ENCODE measurements at regions not wholly inside any gene's neighbourhood (a gene's known extent, or its start where the extent isn't known, plus 50 kb on each side); places are given as distances from the start of the nearest gene placed in this dataset.

- Mint-ChIP-seq H3K9me3 (no peaks in the 10 kb centered on the region), H3K36me3 (ENCODE audit: low read depth) (no peaks in the 10 kb centered on the region), H3K27me3 (ENCODE audit: low read depth) (peaks cover 30% of the 10 kb centered on the region), H3K4me3 (no peak overlapping the region), H3K27ac (no peak overlapping the region), H3K4me1 (no peaks in the 10 kb centered on the region)
- TF ChIP-seq CTCF (IDR thresholded peaks at IDR 0.05; ENCODE audit: unreplicated experiment in 3 of 3), result no peak
Observed at GRCh38 chr1:29789221-29789909, 553.0 kb downstream of the PTPRU start.

GRCh38 chr1:29786791-29787732 lies 550.7 kb downstream of the PTPRU start:
- no peaks in the 10 kb centered on the region for H3K4me1 Mint-ChIP-seq
- H3K36me3 Mint-ChIP-seq (ENCODE audit: low read depth), result no peaks in the 10 kb centered on the region
- H3K27ac Mint-ChIP-seq, result no peak overlapping the region
- H3K9me3 Mint-ChIP-seq, result no peaks in the 10 kb centered on the region
- H3K4me3 Mint-ChIP-seq, result no peak overlapping the region
- H3K27me3 Mint-ChIP-seq (ENCODE audit: low read depth), result peaks cover 27% of the 10 kb centered on the region
- TF ChIP-seq CTCF (IDR thresholded peaks at IDR 0.05; ENCODE audit: unreplicated experiment in 3 of 3), result no peak

- no peak for TF ChIP-seq CTCF (IDR thresholded peaks at IDR 0.05; ENCODE audit: unreplicated experiment in 3 of 3)
- Mint-ChIP-seq H3K27me3 (ENCODE audit: low read depth) (peaks cover 30% of the 10 kb centered on the region), H3K4me3 (no peak overlapping the region), H3K36me3 (ENCODE audit: low read depth) (no peaks in the 10 kb centered on the region), H3K9me3 (no peaks in the 10 kb centered on the region), H3K4me1 (no peaks in the 10 kb centered on the region), H3K27ac (no peak overlapping the region)
Observed at GRCh38 chr1:29786195-29786594, 549.9 kb downstream of the PTPRU start.

- H3K9me3 Mint-ChIP-seq, result no peaks in the 10 kb centered on the region
- no peak overlapping the region for H3K4me3 Mint-ChIP-seq
- no peaks in the 10 kb centered on the region for H3K36me3 Mint-ChIP-seq (ENCODE audit: low read depth)
- H3K27me3 Mint-ChIP-seq (ENCODE audit: low read depth), result peaks cover 35% of the 10 kb centered on the region
- TF ChIP-seq CTCF (IDR thresholded peaks at IDR 0.05; ENCODE audit: unreplicated experiment in 3 of 3), result no peak
- no peaks in the 10 kb centered on the region for H3K4me1 Mint-ChIP-seq
- no peak overlapping the region for H3K27ac Mint-ChIP-seq
Observed at GRCh38 chr1:29785554-29785953, 549.2 kb downstream of the PTPRU start.

GRCh38 chr1:29785137-29785527 lies 548.8 kb downstream of the PTPRU start:
- TF ChIP-seq CTCF (IDR thresholded peaks at IDR 0.05; ENCODE audit: unreplicated experiment in 3 of 3), result no peak
- Mint-ChIP-seq H3K27ac (no peak overlapping the region), H3K4me3 (no peak overlapping the region), H3K9me3 (no peaks in the 10 kb centered on the region), H3K36me3 (ENCODE audit: low read depth) (no peaks in the 10 kb centered on the region), H3K27me3 (ENCODE audit: low read depth) (peaks cover 37% of the 10 kb centered on the region), H3K4me1 (no peaks in the 10 kb centered on the region)
